IMR-90 (cell line): ENCODE measurements at regions not wholly inside any gene's neighbourhood (a gene's known extent, or its start where the extent isn't known, plus 50 kb on each side); places are given as distances from the start of the nearest gene placed in this dataset.

Experiments
- ATAC-seq: fragments of 200-7000 bp; cut with Tn5 transposase; 2 replicates; pipeline ENCODE4 v1.9.1; 2020; ENCODE audit warnings: low read depth, mild to moderate bottlenecking, moderate library complexity
- BruUV-seq: library from RNA; stranded (reverse); fragments of 400-500 nt; replicated peaks from 2 replicates; lab custom pipeline; 2021; lab: Mats Ljungman, UMichigan
- CTCF ChIA-PET: fragments of 300-600 bp; formaldehyde crosslinking; extraction: SDS; loops from one replicate; lab custom pipeline; 2021; ENCODE audit warnings: antibody characterized with exemption; lab: Yijun Ruan, JAX
- POLR2A ChIA-PET: fragments of 300-600 bp; sonication (Branson Sonifier 250); formaldehyde crosslinking; loops from one replicate; lab custom pipeline; 2022; ENCODE audit warnings: antibody characterized with exemption; ENCODE audit not compliant: unreplicated experiment; lab: Charles Lee
- DNase-seq: peaks from one replicate; pipeline ENCODE4 v3.0.0; 2013
- H2AFZ ChIP-seq: replicated peaks from 2 replicates; pipeline ENCODE3; 2013; ENCODE audit warnings: low read length, mild to moderate bottlenecking; ENCODE audit not compliant: poor library complexity
- H2AK5ac ChIP-seq: 2 replicates; pipeline ENCODE4 v1.6.1; 2013; ENCODE audit warnings: low read depth, low read length, inconsistent platforms
- H2AK9ac ChIP-seq: replicated peaks from 2 replicates; pipeline ENCODE3; 2013; ENCODE audit warnings: mild to moderate bottlenecking, low read depth, low read length, moderate library complexity; ENCODE audit not compliant: poor library complexity
- H2BK120ac ChIP-seq: 2 replicates; pipeline ENCODE4 v1.6.1; 2013; ENCODE audit warnings: low read depth, low read length, inconsistent platforms
- H2BK15ac ChIP-seq: 3 replicates; pipeline ENCODE4 v1.6.1; 2013; ENCODE audit warnings: low read depth, low read length, inconsistent platforms
- H2BK20ac ChIP-seq: 2 replicates; pipeline ENCODE4 v1.6.1; 2013; ENCODE audit warnings: low read depth, mild to moderate bottlenecking, inconsistent platforms, low read length, moderate library complexity
- H2BK5ac ChIP-seq: 2 replicates; pipeline ENCODE4 v1.6.1; 2013; ENCODE audit warnings: mild to moderate bottlenecking, low read depth, low read length, inconsistent platforms; ENCODE audit not compliant: poor library complexity, severe bottlenecking
- H3K14ac ChIP-seq: replicated peaks from 2 replicates; pipeline ENCODE4 v1.6.1; 2013; ENCODE audit warnings: low read depth, low read length, inconsistent platforms
- H3K18ac ChIP-seq: 2 replicates; pipeline ENCODE4 v1.6.1; 2013; ENCODE audit warnings: low read depth, low read length, control low read depth
- H3K23ac ChIP-seq: 2 replicates; pipeline ENCODE4 v1.6.1; 2013; ENCODE audit warnings: low read depth, low read length, inconsistent platforms
- H3K27ac ChIP-seq: 2 replicates; pipeline ENCODE4 v1.5.1; 2013; ENCODE audit warnings: mild to moderate bottlenecking, control low read depth, low read length; ENCODE audit not compliant: insufficient read depth
- H3K27me3 ChIP-seq: 2 replicates; pipeline ENCODE4 v1.6.1; 2013; ENCODE audit warnings: low read length; ENCODE audit not compliant: control insufficient read depth, insufficient read depth
- H3K36me3 ChIP-seq: 2 replicates; pipeline ENCODE4 v1.6.1; 2013; ENCODE audit warnings: low read length, mixed read lengths; ENCODE audit not compliant: control insufficient read depth, insufficient read depth
- H3K4ac ChIP-seq: 2 replicates; pipeline ENCODE4 v1.6.1; 2013; ENCODE audit warnings: low read depth, low read length, inconsistent platforms
- H3K4me1 ChIP-seq: 2 replicates; pipeline ENCODE4 v1.6.1; 2013; ENCODE audit warnings: low read length, mixed read lengths; ENCODE audit not compliant: control insufficient read depth, insufficient read depth
- H3K4me2 ChIP-seq: 2 replicates; pipeline ENCODE4 v1.6.1; 2013; ENCODE audit warnings: low read depth, mild to moderate bottlenecking, control low read depth, low read length, moderate library complexity
- H3K4me3 ChIP-seq: 2 replicates; pipeline ENCODE4 v1.5.1; 2013; ENCODE audit warnings: low read depth, mild to moderate bottlenecking, control low read depth, low read length, moderate library complexity; ENCODE audit not compliant: insufficient read depth
- H3K56ac ChIP-seq: 2 replicates; pipeline ENCODE4 v1.6.1; 2013; ENCODE audit warnings: low read length, inconsistent platforms; ENCODE audit not compliant: insufficient read depth; ENCODE audit errors: extremely low read depth
- H3K79me1 ChIP-seq, 2 experiments: 2 replicates each; pipeline ENCODE4 v1.6.1; 2013; ENCODE audit warnings: low read length in 2 of 2, inconsistent platforms in 1 of 2, low read depth in 1 of 2
- H3K9ac ChIP-seq: 2 replicates; pipeline ENCODE4 v1.6.1; 2013; ENCODE audit warnings: low read depth, low read length, control low read depth
- H3K9me1 ChIP-seq: 2 replicates; pipeline ENCODE4 v1.6.1; 2013; ENCODE audit warnings: low read length, inconsistent platforms; ENCODE audit not compliant: insufficient read depth
- H3K9me3 ChIP-seq: 2 replicates; pipeline ENCODE4 v1.6.1; 2013; ENCODE audit warnings: low read length; ENCODE audit not compliant: control insufficient read depth, insufficient read depth
- H4K20me1 ChIP-seq: 2 replicates; pipeline ENCODE4 v1.6.1; 2013; ENCODE audit warnings: low read length, inconsistent platforms; ENCODE audit not compliant: insufficient read depth
- H4K5ac ChIP-seq: 2 replicates; pipeline ENCODE4 v1.6.1; 2013; ENCODE audit warnings: mild to moderate bottlenecking, low read depth, low read length, control low read depth
- H4K8ac ChIP-seq, 2 experiments: 2 replicates each; pipeline ENCODE4 v1.6.1; 2013; ENCODE audit warnings: low read depth in 2 of 2, low read length in 2 of 2, control low read depth in 1 of 2, inconsistent platforms in 1 of 2
- H4K91ac ChIP-seq: 2 replicates; pipeline ENCODE4 v1.6.1; 2013; ENCODE audit warnings: low read depth, low read length, inconsistent platforms; ENCODE audit not compliant: insufficient read depth
- BHLHE40 ChIP-seq: fragments of 150-350 bp; IDR thresholded peaks from 2 replicates; pipeline ENCODE4 v1.6.1; 2016; ENCODE audit warnings: mild to moderate bottlenecking, low read depth, low read length
- CEBPB ChIP-seq: IDR thresholded peaks from 2 replicates; pipeline ENCODE4 v1.6.1; 2012; ENCODE audit warnings: low read depth, low read length, improper control_type of control experiment
- CHD1 ChIP-seq: IDR thresholded peaks from 2 replicates; pipeline ENCODE4 v1.6.1; 2012; ENCODE audit warnings: low read depth, low read length, improper control_type of control experiment
- MAFK ChIP-seq: IDR thresholded peaks from 2 replicates; pipeline ENCODE4 v1.6.1; 2012; ENCODE audit warnings: low read depth, low read length, improper control_type of control experiment
- MXI1 ChIP-seq: IDR thresholded peaks from 2 replicates; pipeline ENCODE4 v1.6.1; 2012; ENCODE audit warnings: low read depth, mild to moderate bottlenecking, low read length, moderate library complexity, borderline replicate concordance
- NFE2L2 ChIP-seq: fragments of 150-350 bp; IDR thresholded peaks from 2 replicates; pipeline ENCODE4 v1.6.1; 2016; ENCODE audit warnings: low read depth, mild to moderate bottlenecking, low read length
- WGBS, 2 experiments: methylation state at CpG; one replicate each; pipeline versions ENCODE4 v1.1.5 to v1.1.7; 2013; ENCODE audit warnings: missing lambda C conversion rate in 2 of 2; ENCODE audit not compliant: insufficient read length in 1 of 2; ENCODE audit errors: extremely low coverage in 2 of 2; 5-methylcytosine and 5-hydroxymethylcytosine counted together
- dilution Hi-C: fragments of 300-500 bp; cut with HindIII; formaldehyde crosslinking; loops from one replicate; pipeline ENCODE4 v1.14.3; 2018; ENCODE audit warnings: low sequenced_read_pairs; ENCODE audit not compliant: unreplicated experiment
- in situ Hi-C: fragments of 300-500 bp; cut with MboI; formaldehyde crosslinking; loops from 3 replicates; pipeline ENCODE4 v1.14.3; 2019; ENCODE audit warnings: low sequenced_read_pairs, inconsistent platforms, mixed read lengths
- intact Hi-C: fragments of 100-400 bp; cut with micrococcal nuclease; formaldehyde crosslinking; loops from 2 replicates; pipeline ENCODE4 v1.10.0; 2022
- TF ChIP-seq, protein P1 (sequence below): fragments of 150-350 bp; IDR thresholded peaks from 2 replicates; pipeline ENCODE4 v1.6.1; 2016; ENCODE audit warnings: low read depth, mild to moderate bottlenecking, low read length, moderate library complexity, borderline replicate concordance
- TF ChIP-seq, protein P2 (sequence below): conservative IDR thresholded peaks from 2 replicates; pipeline ENCODE4 v1.5.1; 2012; ENCODE audit warnings: mild to moderate bottlenecking, low read depth, low read length, improper control_type of control experiment

DNA sequence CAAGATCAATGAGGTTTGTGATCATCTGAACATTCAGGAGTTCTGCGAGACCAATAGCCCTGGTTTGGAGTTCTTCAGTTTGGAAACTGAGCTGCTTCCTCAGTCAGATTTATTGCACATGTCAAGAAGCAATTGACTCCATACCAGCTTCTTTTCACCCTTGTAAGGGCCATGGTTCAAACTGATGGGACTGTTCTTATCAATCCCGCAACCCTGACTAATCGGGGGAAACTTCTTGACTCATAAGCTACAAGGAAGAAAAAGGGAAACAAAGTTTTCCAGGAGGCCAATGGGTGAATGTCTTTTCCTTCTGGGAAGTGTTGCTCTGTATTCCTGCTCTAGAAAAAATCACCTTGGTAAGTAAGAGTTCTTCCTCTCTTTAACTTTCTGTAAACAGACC is 187.9 kb downstream of the MIS18A start:
- H3K36me3 ChIP-seq, result no peaks in the 10 kb centered on the region
- no peak overlapping the region for H4K8ac ChIP-seq
- H3K79me1 ChIP-seq, result no peaks in the 10 kb centered on the region
- H2BK5ac ChIP-seq, result no peak overlapping the region
- H3K9me1 ChIP-seq, result no peaks in the 10 kb centered on the region
- ChIA-PET CTCF (no interaction called here), POLR2A (no interaction called here)
- no peak overlapping the region for H2AK9ac ChIP-seq
- no peaks in the 10 kb centered on the region; the same call in 1 of the 2 replicates for H3K27me3 ChIP-seq
- H3K9me3 ChIP-seq, result no peaks in the 10 kb centered on the region
- no peak overlapping the region for H4K5ac ChIP-seq
- no peak overlapping the region for H2BK15ac ChIP-seq
- H3K14ac ChIP-seq, result no peak overlapping the region
- WGBS, 2 experiments, result no CpG with 5 or more reads among the region's 3 CpGs
- DNase-seq, result no peak
- H3K4ac ChIP-seq, result no peak overlapping the region
- in situ Hi-C loops, result no loop called here
- H3K56ac ChIP-seq, result no peak overlapping the region
- H3K4me3 ChIP-seq, result no peak overlapping the region
- H2BK120ac ChIP-seq, result no peak overlapping the region
- BruUV-seq, result no TSS peak
- no peak overlapping the region for H4K91ac ChIP-seq
- no peak overlapping the region for H3K4me2 ChIP-seq
- H3K9ac ChIP-seq, result no peak overlapping the region
- H4K20me1 ChIP-seq, result no peaks in the 10 kb centered on the region
- H3K27ac ChIP-seq, result no peak overlapping the region
- intact Hi-C loops, result no loop called here
- H3K18ac ChIP-seq, result no peak overlapping the region
- ATAC-seq, result no peak
- H2BK20ac ChIP-seq, result no peak overlapping the region
- TF ChIP-seq BHLHE40 (no peak), MXI1 (no peak), CHD1 (no peak), NFE2L2 (no peak), MAFK (no peak), CEBPB (no peak)
- TF ChIP-seq, protein P1, sequence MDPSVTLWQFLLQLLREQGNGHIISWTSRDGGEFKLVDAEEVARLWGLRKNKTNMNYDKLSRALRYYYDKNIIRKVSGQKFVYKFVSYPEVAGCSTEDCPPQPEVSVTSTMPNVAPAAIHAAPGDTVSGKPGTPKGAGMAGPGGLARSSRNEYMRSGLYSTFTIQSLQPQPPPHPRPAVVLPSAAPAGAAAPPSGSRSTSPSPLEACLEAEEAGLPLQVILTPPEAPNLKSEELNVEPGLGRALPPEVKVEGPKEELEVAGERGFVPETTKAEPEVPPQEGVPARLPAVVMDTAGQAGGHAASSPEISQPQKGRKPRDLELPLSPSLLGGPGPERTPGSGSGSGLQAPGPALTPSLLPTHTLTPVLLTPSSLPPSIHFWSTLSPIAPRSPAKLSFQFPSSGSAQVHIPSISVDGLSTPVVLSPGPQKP, result no peak
- TF ChIP-seq, protein P2, sequence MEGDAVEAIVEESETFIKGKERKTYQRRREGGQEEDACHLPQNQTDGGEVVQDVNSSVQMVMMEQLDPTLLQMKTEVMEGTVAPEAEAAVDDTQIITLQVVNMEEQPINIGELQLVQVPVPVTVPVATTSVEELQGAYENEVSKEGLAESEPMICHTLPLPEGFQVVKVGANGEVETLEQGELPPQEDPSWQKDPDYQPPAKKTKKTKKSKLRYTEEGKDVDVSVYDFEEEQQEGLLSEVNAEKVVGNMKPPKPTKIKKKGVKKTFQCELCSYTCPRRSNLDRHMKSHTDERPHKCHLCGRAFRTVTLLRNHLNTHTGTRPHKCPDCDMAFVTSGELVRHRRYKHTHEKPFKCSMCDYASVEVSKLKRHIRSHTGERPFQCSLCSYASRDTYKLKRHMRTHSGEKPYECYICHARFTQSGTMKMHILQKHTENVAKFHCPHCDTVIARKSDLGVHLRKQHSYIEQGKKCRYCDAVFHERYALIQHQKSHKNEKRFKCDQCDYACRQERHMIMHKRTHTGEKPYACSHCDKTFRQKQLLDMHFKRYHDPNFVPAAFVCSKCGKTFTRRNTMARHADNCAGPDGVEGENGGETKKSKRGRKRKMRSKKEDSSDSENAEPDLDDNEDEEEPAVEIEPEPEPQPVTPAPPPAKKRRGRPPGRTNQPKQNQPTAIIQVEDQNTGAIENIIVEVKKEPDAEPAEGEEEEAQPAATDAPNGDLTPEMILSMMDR, result no peak
- dilution Hi-C loops, result no loop called here
- H2AFZ ChIP-seq, result no peak overlapping the region
- no peak overlapping the region for H2AK5ac ChIP-seq
- no peak overlapping the region for H3K23ac ChIP-seq
- H3K4me1 ChIP-seq, result no peaks in the 10 kb centered on the region
